ENCODE measurements at regions not wholly inside any gene's neighbourhood (a gene's known extent, or its start where the extent isn't known, plus 50 kb on each side); places are given as distances from the start of the nearest gene placed in this dataset.

GRCh38 chr4:16334601-16335000 lies 108.3 kb upstream of the TAPT1 start:
- Histone ChIP-seq H3K4me3 (ENCODE audit: low read length) (no peak overlapping the region), H3K9me2 (replicated peaks; ENCODE audit: insufficient read depth, low read length) (no peaks in the 10 kb centered on the region), H3K36me3 (replicated peaks; ENCODE audit: insufficient read depth, low read length) (no peaks in the 10 kb centered on the region), H3K79me2 (ENCODE audit: low read length) (no peaks in the 10 kb centered on the region), H3K4me2 (ENCODE audit: low read depth, low read length) (no peak overlapping the region), H3K27me3 (replicated peaks; ENCODE audit: insufficient read depth, low read length) (no peaks in the 10 kb centered on the region), H3F3A (ENCODE audit: insufficient read depth, low read length) (no peaks in the 10 kb centered on the region), H3K9ac (ENCODE audit: low read length) (no peak overlapping the region), H2AFZ (ENCODE audit: low read length) (no peak overlapping the region), H3K9me3 (replicated peaks; ENCODE audit: insufficient read depth, low read length) (no peaks in the 10 kb centered on the region), H4K20me1 (ENCODE audit: insufficient read depth, low read length) (no peaks in the 10 kb centered on the region), H3K4me1 (ENCODE audit: low read length) (no peaks in the 10 kb centered on the region), H3K27ac (ENCODE audit: low read length) (no peak overlapping the region)
- TF ChIP-seq EZH2 (optimal IDR thresholded peaks at IDR 0.05; ENCODE audit: low read depth, low read length), result no peak
- TF ChIP-seq EZH2phosphoT487 (IDR thresholded peaks at IDR 0.05; ENCODE audit: low read length), result no peak
- TF ChIP-seq, protein P1, sequence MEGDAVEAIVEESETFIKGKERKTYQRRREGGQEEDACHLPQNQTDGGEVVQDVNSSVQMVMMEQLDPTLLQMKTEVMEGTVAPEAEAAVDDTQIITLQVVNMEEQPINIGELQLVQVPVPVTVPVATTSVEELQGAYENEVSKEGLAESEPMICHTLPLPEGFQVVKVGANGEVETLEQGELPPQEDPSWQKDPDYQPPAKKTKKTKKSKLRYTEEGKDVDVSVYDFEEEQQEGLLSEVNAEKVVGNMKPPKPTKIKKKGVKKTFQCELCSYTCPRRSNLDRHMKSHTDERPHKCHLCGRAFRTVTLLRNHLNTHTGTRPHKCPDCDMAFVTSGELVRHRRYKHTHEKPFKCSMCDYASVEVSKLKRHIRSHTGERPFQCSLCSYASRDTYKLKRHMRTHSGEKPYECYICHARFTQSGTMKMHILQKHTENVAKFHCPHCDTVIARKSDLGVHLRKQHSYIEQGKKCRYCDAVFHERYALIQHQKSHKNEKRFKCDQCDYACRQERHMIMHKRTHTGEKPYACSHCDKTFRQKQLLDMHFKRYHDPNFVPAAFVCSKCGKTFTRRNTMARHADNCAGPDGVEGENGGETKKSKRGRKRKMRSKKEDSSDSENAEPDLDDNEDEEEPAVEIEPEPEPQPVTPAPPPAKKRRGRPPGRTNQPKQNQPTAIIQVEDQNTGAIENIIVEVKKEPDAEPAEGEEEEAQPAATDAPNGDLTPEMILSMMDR (IDR thresholded peaks at IDR 0.05; ENCODE audit: low read length), result no peak
- DNase-seq, result no peak

DNA sequence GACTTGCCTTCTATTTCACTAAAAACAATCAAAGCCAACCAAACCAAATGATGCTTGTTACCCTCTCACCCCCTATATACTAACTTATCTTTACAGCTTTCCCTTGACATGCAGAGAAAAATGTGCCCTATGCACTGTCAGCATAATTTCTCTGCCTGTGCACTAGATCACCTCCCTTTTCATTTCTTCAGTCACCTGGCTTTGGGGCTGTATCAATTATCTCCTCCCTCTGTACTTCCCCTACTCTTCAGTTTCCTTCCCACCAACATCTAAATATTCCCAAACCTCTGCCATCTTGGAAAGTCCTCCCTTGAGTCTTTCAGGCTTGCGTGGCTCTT lies 103.5 kb upstream of the TAPT1 start:
- Histone ChIP-seq H3K4me1 (ENCODE audit: low read length) (no peaks in the 10 kb centered on the region), H3K9me2 (replicated peaks; ENCODE audit: insufficient read depth, low read length) (no peaks in the 10 kb centered on the region), H3K4me3 (ENCODE audit: low read length) (no peak overlapping the region), H3K79me2 (ENCODE audit: low read length) (no peaks in the 10 kb centered on the region), H3K9me3 (replicated peaks; ENCODE audit: insufficient read depth, low read length) (no peaks in the 10 kb centered on the region), H3K27ac (ENCODE audit: low read length) (no peak overlapping the region), H4K20me1 (ENCODE audit: insufficient read depth, low read length) (no peaks in the 10 kb centered on the region), H3K36me3 (replicated peaks; ENCODE audit: insufficient read depth, low read length) (no peaks in the 10 kb centered on the region), H3K4me2 (ENCODE audit: low read depth, low read length) (no peak overlapping the region), H3K9ac (ENCODE audit: low read length) (no peak overlapping the region), H3F3A (ENCODE audit: insufficient read depth, low read length) (no peaks in the 10 kb centered on the region), H3K27me3 (replicated peaks; ENCODE audit: insufficient read depth, low read length) (no peaks in the 10 kb centered on the region), H2AFZ (ENCODE audit: low read length) (no peak overlapping the region)
- no peak for DNase-seq
- TF ChIP-seq EZH2 (optimal IDR thresholded peaks at IDR 0.05; ENCODE audit: low read depth, low read length) (no peak), EZH2phosphoT487 (IDR thresholded peaks at IDR 0.05; ENCODE audit: low read length) (no peak)
- TF ChIP-seq, protein P1 (IDR thresholded peaks at IDR 0.05; ENCODE audit: low read length), result no peak

DNA sequence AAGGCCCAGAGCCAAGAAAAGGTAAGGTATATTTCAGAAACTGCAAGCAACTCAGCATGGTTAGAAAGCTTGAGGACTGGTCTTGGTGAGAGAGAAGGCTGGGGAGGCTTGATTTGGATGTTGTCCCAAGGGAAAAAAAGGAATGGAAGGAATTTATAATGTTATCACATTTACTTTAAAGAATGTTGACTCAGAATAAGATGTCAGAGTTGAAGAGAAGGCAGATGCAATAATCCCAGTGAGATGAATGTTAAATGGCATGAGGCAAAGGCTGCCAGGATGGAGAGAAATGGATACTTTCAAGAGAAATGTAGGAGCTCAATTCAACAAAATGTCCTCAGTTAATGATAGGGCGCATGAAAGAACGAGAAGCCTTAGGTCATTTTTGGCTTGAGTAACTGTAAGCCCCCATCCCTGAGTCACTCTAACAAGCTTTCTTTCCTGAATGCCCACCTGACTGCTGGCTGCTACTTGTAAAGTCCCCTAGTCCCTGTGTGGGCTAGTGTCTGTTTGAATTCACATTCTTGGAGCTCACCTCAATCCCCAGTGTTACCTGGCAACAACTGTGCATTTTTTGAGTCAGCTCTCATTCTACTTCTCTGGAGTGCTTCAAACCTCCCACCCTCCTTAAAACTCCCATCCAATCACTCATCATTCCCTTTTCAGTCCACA lies 103.0 kb upstream of the TAPT1 start:
- no peaks in the 10 kb centered on the region for H3K9me3 ChIP-seq (replicated peaks; ENCODE audit: insufficient read depth, low read length)
- no peaks in the 10 kb centered on the region for H3K36me3 ChIP-seq (replicated peaks; ENCODE audit: insufficient read depth, low read length)
- no peaks in the 10 kb centered on the region for H3F3A ChIP-seq (ENCODE audit: insufficient read depth, low read length)
- H3K9ac ChIP-seq (ENCODE audit: low read length), result no peak overlapping the region
- H3K9me2 ChIP-seq (replicated peaks; ENCODE audit: insufficient read depth, low read length), result no peaks in the 10 kb centered on the region
- H3K79me2 ChIP-seq (ENCODE audit: low read length), result no peaks in the 10 kb centered on the region
- H3K4me2 ChIP-seq (ENCODE audit: low read depth, low read length), result no peak overlapping the region
- H3K27me3 ChIP-seq (replicated peaks; ENCODE audit: insufficient read depth, low read length), result no peaks in the 10 kb centered on the region
- no peak overlapping the region for H2AFZ ChIP-seq (ENCODE audit: low read length)
- no peaks in the 10 kb centered on the region for H4K20me1 ChIP-seq (ENCODE audit: insufficient read depth, low read length)
- no peak overlapping the region for H3K27ac ChIP-seq (ENCODE audit: low read length)
- TF ChIP-seq EZH2phosphoT487 (IDR thresholded peaks at IDR 0.05; ENCODE audit: low read length) (no peak), EZH2 (optimal IDR thresholded peaks at IDR 0.05; ENCODE audit: low read depth, low read length) (no peak)
- TF ChIP-seq, protein P1 (IDR thresholded peaks at IDR 0.05; ENCODE audit: low read length), result no peak
- no peak for DNase-seq
- no peaks in the 10 kb centered on the region for H3K4me1 ChIP-seq (ENCODE audit: low read length)
- no peak overlapping the region for H3K4me3 ChIP-seq (ENCODE audit: low read length)

Data from MM.1S (cell line).